Thyroid gland (tissue), 4 donors: ENCODE measurements at regions not wholly inside any gene's neighbourhood (a gene's known extent, or its start where the extent isn't known, plus 50 kb on each side); places are given as distances from the start of the nearest gene placed in this dataset.

Source experiments
- CTCF ChIP-seq, 6 experiments: fragments of 200-600 bp in 3 of 6; fragments of 450-650 bp in 3 of 6; sonication (generic) in 3 of 6; IDR thresholded peaks; one replicate each; pipeline ENCODE4 v1.5.1; 2016 to 2019; ENCODE audit warnings: antibody characterized with exemption in 6 of 6, mild to moderate bottlenecking in 2 of 6, inconsistent platforms in 1 of 6, moderate library complexity in 1 of 6
- POLR2A ChIP-seq, 2 donors: fragments of 450-650 bp; IDR thresholded peaks; one replicate each; pipeline ENCODE4 v1.6.1; 2017; ENCODE audit warnings: antibody characterized with exemption in 2 of 2, mild to moderate bottlenecking in 2 of 2, moderate library complexity in 1 of 2

- TF ChIP-seq CTCF (IDR thresholded peaks at IDR 0.05) (no peak), POLR2A (IDR thresholded peaks at IDR 0.05) (no peak)
These were observed 411.9 kb upstream of the MARCKS start for GRCh38 chr6:113445201-113445600.
